ENCODE measurements at regions not wholly inside any gene's neighbourhood (a gene's known extent, or its start where the extent isn't known, plus 50 kb on each side); places are given as distances from the start of the nearest gene placed in this dataset.

- H3K9me3 ChIP-seq = no peaks in the 10 kb centered on the region
- DNase-seq (no peak), ATAC-seq (no peak)
- H3K4me1 ChIP-seq = no peaks in the 10 kb centered on the region
- no peak overlapping the region for H3K27ac ChIP-seq
- intact Hi-C loops (cut with DNase I) = no loop called here
- no peak overlapping the region for H3K4me3 ChIP-seq
- TF ChIP-seq CTCF (IDR thresholded peaks at IDR 0.05) = no peak
- H3K36me3 ChIP-seq = no peaks in the 10 kb centered on the region
- 75 to 77% methylated on average over 2 of the region's 2 CpGs for WGBS, 2 donors
- H3K27me3 ChIP-seq = peaks cover 0 to 28% (median 14%) of the 10 kb centered on the region in 7 donors
Measured at GRCh38 chr19:33957804-33958203, 161.1 kb downstream of the KCTD15 start.

DNA sequence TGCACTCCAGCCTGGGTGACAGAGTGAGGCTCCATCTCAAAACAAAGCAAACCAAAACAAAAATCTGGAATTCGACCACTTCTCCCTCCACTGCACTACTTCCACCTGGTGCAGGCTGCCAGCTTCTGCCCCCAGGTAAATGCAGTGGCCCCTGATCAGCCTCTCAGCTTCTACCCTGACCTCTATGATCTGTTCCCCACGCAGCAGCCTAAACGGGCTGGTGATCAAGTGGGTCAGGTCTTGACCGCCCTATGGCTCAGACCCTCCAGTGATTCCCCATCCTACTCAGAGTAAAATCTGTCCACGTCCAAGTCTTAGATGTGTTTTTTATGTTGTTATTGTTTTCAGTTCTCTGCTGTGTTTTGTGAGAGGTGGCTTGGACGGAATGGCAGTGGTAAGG, 163.9 kb downstream of the KCTD15 start:
- Histone ChIP-seq H3K36me3 (no peaks in the 10 kb centered on the region), H3K27me3 (peaks cover 0 to 22% (median 7%) of the 10 kb centered on the region in 7 donors), H3K27ac (no peak overlapping the region), H3K4me3 (no peak overlapping the region), H3K9me3 (no peaks in the 10 kb centered on the region), H3K4me1 (no peaks in the 10 kb centered on the region)
- no peak for TF ChIP-seq CTCF (IDR thresholded peaks at IDR 0.05)
- ATAC-seq = no peak
- DNase-seq = no peak
- WGBS, 2 donors = 59 to 61% methylated on average over 6 of the region's 6 CpGs
- intact Hi-C loops (cut with DNase I) = no loop called here

DNA sequence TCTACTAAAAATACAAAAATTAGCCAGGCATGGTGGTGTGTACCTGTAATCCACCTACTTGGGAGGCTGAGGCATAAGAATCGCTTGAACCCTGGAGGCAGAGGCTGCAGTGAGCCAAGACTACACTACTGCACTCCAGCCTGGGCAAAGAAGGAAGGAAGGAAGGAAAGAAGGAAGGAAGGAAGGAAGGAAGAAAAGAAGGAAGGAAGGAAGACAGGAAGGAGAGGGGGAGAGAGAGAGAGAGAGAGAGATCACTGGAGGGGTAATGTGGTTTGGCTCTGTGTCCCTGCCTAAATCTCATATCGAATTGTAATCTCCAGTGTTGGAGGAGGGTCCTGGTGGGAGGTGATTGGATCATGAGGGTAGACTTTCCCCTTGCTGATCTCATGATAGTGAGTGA, 165.5 kb downstream of the KCTD15 start:
- intact Hi-C loops (cut with DNase I) = no loop called here
- H3K27ac ChIP-seq = no peak overlapping the region
- TF ChIP-seq CTCF (IDR thresholded peaks at IDR 0.05) = no peak
- DNase-seq = no peak
- ATAC-seq = no peak
- no peak overlapping the region for H3K4me3 ChIP-seq
- 84 to 89% methylated on average over 2 of the region's 2 CpGs for WGBS, 2 donors
- peaks cover 0 to 22% (median 7%) of the 10 kb centered on the region in 7 donors for H3K27me3 ChIP-seq
- no peaks in the 10 kb centered on the region for H3K36me3 ChIP-seq
- H3K4me1 ChIP-seq = no peaks in the 10 kb centered on the region
- H3K9me3 ChIP-seq = peaks cover 0 to 14% (median 7%) of the 10 kb centered on the region in 11 donors

- no peak for ATAC-seq
- intact Hi-C loops (cut with DNase I) = no loop called here
- no peak overlapping the region for H3K27ac ChIP-seq
- 88 to 93% methylated on average over 7 of the region's 7 CpGs for WGBS, 2 donors
- no peaks in the 10 kb centered on the region for H3K4me1 ChIP-seq
- no peak for DNase-seq
- H3K9me3 ChIP-seq = peaks cover 0 to 27% (median 7%) of the 10 kb centered on the region in 11 donors
- no peaks in the 10 kb centered on the region for H3K36me3 ChIP-seq
- peaks cover 0 to 9% (median 7%) of the 10 kb centered on the region in 7 donors for H3K27me3 ChIP-seq
- H3K4me3 ChIP-seq = no peak overlapping the region
- TF ChIP-seq CTCF (IDR thresholded peaks at IDR 0.05) = no peak
Measured at GRCh38 chr19:33963514-33963913, 166.8 kb downstream of the KCTD15 start.
